Stimulated activated naive B cell treated with anti-CD40 and anti-IgM and Interleukin-4, amounts not matched to agents 10 μg/mL and 1 μg/mL and 100 μg/mL, for 72 hours (primary cell): ENCODE measurements at regions not wholly inside any gene's neighbourhood (a gene's known extent, or its start where the extent isn't known, plus 50 kb on each side); places are given as distances from the start of the nearest gene placed in this dataset.
"Not testable (repeated sequence)": the region's sequence is repeated elsewhere in the genome, so short reads cannot be mapped to it uniquely, and the experiment has no call there.

Experiments
- ATAC-seq, 2 donors: fragments of 150-1000 bp; cut with Tn5 transposase; replicated peaks; 2 replicates each; pipeline ENCODE4 v1.10.0; 2021; ENCODE audit warnings: moderate library complexity in 1 of 2
- DNase-seq: peaks from one replicate; pipeline ENCODE4 v3.0.0; 2021
- H3K27ac Mint-ChIP-seq: one replicate; pipeline ENCODE4 v1.8.0; 2022; ENCODE audit warnings: mild to moderate bottlenecking, mixed read lengths
- H3K27me3 Mint-ChIP-seq, 2 donors: one replicate each; pipeline ENCODE4 v1.8.0; 2022; ENCODE audit warnings: mixed read lengths in 2 of 2
- H3K36me3 Mint-ChIP-seq, 2 donors: one replicate each; pipeline ENCODE4 v1.8.0; 2022; ENCODE audit warnings: mixed read lengths in 2 of 2, mild to moderate bottlenecking in 1 of 2
- H3K4me1 Mint-ChIP-seq, 2 donors: one replicate each; pipeline ENCODE4 v1.8.0; 2022; ENCODE audit warnings: mixed read lengths in 2 of 2, mild to moderate bottlenecking in 1 of 2
- H3K4me3 Mint-ChIP-seq, 2 donors: one replicate each; pipeline ENCODE4 v1.8.0; 2022; ENCODE audit warnings: mild to moderate bottlenecking in 2 of 2, mixed read lengths in 2 of 2, moderate library complexity in 1 of 2
- H3K9me3 Mint-ChIP-seq, 2 donors: one replicate each; pipeline ENCODE4 v1.8.0; 2022; ENCODE audit warnings: mixed read lengths in 2 of 2, mild to moderate bottlenecking in 1 of 2

DNA sequence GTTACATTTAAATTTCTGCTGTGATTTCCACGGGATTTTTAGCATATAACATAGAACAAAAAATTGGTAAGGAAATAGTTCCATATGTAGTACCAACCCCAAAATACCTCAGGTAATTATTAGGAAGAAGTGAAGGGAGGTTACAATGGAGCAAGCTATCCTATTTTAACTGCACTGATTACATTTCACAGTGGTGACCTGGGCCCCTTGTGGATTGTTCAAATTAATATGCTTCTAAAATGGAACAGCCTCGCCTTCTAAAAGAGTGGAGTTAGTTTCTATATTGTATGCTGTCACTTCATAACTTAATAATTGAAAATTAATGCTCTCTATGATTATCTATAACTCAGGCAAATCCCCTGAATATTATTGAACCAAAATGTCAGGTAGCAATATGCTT lies 651.7 kb upstream of the GBE1 start:
- Mint-ChIP-seq H3K27ac (no peak overlapping the region), H3K36me3 (no peaks in the 10 kb centered on the region), H3K9me3 (no peaks in the 10 kb centered on the region), H3K4me3 (no peak overlapping the region), H3K4me1 (no peaks in the 10 kb centered on the region), H3K27me3 (no peaks in the 10 kb centered on the region)
- no peak for ATAC-seq
- no peak for DNase-seq

- H3K4me1 Mint-ChIP-seq, result no peaks in the 10 kb centered on the region
Observed at GRCh38 chr3:82410366-82410765, 648.9 kb upstream of the GBE1 start.

DNA sequence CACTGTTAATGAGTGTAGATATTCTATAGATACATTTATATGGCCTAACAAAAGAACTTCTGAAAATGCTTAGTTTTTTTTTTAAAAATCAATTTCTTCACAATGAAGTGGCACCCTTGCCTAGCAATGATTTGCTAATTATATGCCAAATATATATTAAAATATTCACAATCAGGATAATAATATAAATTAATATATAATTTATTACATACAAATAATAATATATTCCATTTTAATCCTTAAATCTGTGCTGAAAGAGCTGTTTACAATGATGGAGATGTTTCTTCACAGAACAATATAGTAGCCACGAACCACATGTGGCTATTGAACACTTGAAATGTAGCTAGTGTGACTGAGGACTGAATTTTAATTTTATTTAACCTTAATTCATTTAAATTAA lies 648.4 kb upstream of the GBE1 start:
- ATAC-seq (no peak), DNase-seq (no peak)
- Mint-ChIP-seq H3K27ac (no peak overlapping the region), H3K36me3 (no peaks in the 10 kb centered on the region), H3K9me3 (peaks cover 0 to 3% of the 10 kb centered on the region in 2 donors), H3K4me3 (no peak overlapping the region), H3K4me1 (no peaks in the 10 kb centered on the region), H3K27me3 (no peaks in the 10 kb centered on the region)

More at GRCh38 chr3:82410366-82410765, 648.9 kb upstream of the GBE1 start:
- Mint-ChIP-seq H3K36me3 (no peaks in the 10 kb centered on the region), H3K4me3 (no peak overlapping the region), H3K27ac (no peak overlapping the region), H3K9me3 (peaks cover 0 to 3% of the 10 kb centered on the region in 2 donors), H3K27me3 (no peaks in the 10 kb centered on the region)
- DNase-seq, result no peak
- ATAC-seq, result no peak

GRCh38 chr3:82392203-82392775 lies 630.8 kb upstream of the GBE1 start:
- no peaks in the 10 kb centered on the region for H3K27me3 Mint-ChIP-seq
- H3K4me1 Mint-ChIP-seq, result no peaks in the 10 kb centered on the region
- no peak for DNase-seq
- no peak overlapping the region for H3K4me3 Mint-ChIP-seq
- H3K36me3 Mint-ChIP-seq, result no peaks in the 10 kb centered on the region
- H3K27ac Mint-ChIP-seq, result no peak overlapping the region
- ATAC-seq, result no peak
- peaks cover 0 to 3% of the 10 kb centered on the region in 2 donors for H3K9me3 Mint-ChIP-seq

DNA sequence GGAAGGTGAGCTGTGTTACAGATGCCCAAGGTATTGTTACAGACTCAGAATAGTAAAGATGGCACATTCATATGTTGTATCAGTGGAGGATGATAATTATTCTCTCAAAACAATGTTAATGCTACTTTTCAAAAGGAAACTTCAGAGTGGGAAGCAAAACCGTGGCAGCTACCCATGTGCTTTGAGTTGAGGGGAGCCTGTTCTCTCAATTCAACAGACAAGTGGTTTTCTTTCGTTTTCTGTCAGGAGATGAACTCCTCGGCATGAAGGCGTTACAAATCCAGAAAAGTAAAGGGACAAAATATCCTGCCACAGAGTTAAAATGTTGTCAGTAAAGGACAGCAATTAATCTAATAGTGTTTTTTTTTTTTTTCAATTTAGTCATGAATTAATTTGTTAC lies 629.4 kb upstream of the GBE1 start:
- Mint-ChIP-seq H3K27me3 (no peaks in the 10 kb centered on the region), H3K27ac (no peak overlapping the region), H3K9me3 (peaks cover 0 to 3% of the 10 kb centered on the region in 2 donors), H3K4me1 (no peaks in the 10 kb centered on the region), H3K36me3 (no peaks in the 10 kb centered on the region), H3K4me3 (no peak overlapping the region)
- DNase-seq, result no peak
- ATAC-seq, result no peak

- no peak overlapping the region for H3K27ac Mint-ChIP-seq
- DNase-seq, result no peak
- H3K4me3 Mint-ChIP-seq, result no peak overlapping the region
- peaks cover 0 to 3% of the 10 kb centered on the region in 2 donors for H3K9me3 Mint-ChIP-seq
- H3K36me3 Mint-ChIP-seq, result no peaks in the 10 kb centered on the region
- ATAC-seq, result no peak
- H3K27me3 Mint-ChIP-seq, result no peaks in the 10 kb centered on the region
- no peaks in the 10 kb centered on the region for H3K4me1 Mint-ChIP-seq
Observed at GRCh38 chr3:82386647-82387046, 625.2 kb upstream of the GBE1 start.

GRCh38 chr3:82384181-82384580 lies 622.7 kb upstream of the GBE1 start:
- H3K4me3 Mint-ChIP-seq, result no peak overlapping the region
- peaks cover 0 to 3% of the 10 kb centered on the region in 2 donors for H3K9me3 Mint-ChIP-seq
- DNase-seq, result no peak
- no peaks in the 10 kb centered on the region for H3K36me3 Mint-ChIP-seq
- H3K27ac Mint-ChIP-seq, result no peak overlapping the region
- ATAC-seq, result no peak
- no peaks in the 10 kb centered on the region for H3K4me1 Mint-ChIP-seq
- H3K27me3 Mint-ChIP-seq, result no peaks in the 10 kb centered on the region

DNA sequence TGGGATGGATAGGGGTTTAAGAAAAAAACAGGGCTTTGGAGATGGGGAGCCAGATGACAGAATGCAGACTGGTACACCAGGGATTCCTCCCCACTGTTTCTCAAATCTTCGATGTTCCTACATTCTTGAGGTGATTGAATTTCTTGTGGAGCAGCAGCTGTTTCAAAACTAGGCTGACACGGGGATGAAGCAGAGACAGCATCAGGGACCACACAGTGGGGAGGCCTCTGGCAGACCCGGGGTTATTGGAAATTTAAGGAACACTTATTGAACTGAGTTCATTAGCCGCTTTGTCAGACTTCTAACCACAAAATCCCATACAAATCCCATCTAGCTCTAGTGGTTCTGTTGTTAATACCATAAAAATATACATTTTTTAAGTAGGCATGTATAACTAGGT lies 621.4 kb upstream of the GBE1 start:
- H3K27me3 Mint-ChIP-seq, result no peaks in the 10 kb centered on the region
- DNase-seq (no peak), ATAC-seq (no peak)
- peaks cover 0 to 3% of the 10 kb centered on the region in 2 donors for H3K9me3 Mint-ChIP-seq
- no peak overlapping the region for H3K27ac Mint-ChIP-seq
- no peaks in the 10 kb centered on the region for H3K36me3 Mint-ChIP-seq
- no peaks in the 10 kb centered on the region for H3K4me1 Mint-ChIP-seq
- no peak overlapping the region for H3K4me3 Mint-ChIP-seq

- Mint-ChIP-seq H3K27me3 (no peaks in the 10 kb centered on the region), H3K36me3 (peaks cover 0 to 4% of the 10 kb centered on the region in 2 donors), H3K9me3 (peaks cover 11 to 12% of the 10 kb centered on the region in 2 donors), H3K4me3 (no peak overlapping the region), H3K27ac (no peak overlapping the region), H3K4me1 (no peaks in the 10 kb centered on the region)
- no peak for DNase-seq
- no peak for ATAC-seq
Observed at GRCh38 chr3:82378392-82378791, 616.9 kb upstream of the GBE1 start.

DNA sequence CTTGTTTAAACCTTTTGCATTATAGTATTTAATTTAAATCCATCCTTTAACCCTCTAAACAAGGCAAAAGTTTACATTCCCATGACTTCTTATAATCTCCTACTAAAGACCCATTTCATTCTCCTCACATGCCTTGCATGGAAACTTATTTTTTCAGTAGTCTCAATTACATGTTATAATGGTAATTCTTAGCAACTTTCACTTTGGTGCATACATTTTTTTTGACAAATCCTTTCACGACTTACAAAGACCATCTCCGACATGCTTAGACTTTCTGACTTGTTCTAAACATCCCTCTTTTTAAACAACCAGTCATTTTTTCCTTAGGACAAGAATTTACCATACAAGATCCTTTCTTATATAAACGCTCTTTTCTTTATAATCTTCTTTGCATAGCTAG lies 615.4 kb upstream of the GBE1 start:
- no peak overlapping the region for H3K4me3 Mint-ChIP-seq
- H3K27ac Mint-ChIP-seq, result no peak overlapping the region
- no peaks in the 10 kb centered on the region for H3K4me1 Mint-ChIP-seq
- DNase-seq (no peak), ATAC-seq (no peak)
- H3K27me3 Mint-ChIP-seq, result no peaks in the 10 kb centered on the region
- H3K9me3 Mint-ChIP-seq, result peaks cover 12 to 16% of the 10 kb centered on the region in 2 donors
- H3K36me3 Mint-ChIP-seq, result peaks cover 0 to 4% of the 10 kb centered on the region in 2 donors

DNA sequence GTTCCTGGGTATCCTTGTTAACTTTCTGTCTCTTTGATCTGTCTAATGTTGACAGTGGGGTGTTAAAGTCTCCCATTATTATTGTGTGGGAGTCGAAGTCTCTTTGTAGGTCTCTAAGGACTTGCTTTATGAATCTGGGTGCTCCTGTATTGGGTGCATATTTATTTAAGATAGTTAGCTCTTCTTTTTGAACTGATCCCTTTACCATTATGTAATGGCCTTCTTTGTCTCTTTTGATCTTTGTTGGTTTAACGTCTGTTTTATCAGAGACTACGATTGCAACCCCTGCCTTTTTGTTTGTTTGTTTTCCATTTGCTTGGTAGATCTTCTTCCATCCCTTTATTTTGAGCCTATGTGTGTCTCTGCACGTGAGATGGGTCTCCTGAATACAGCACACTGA lies 612.4 kb upstream of the GBE1 start:
- H3K4me3 Mint-ChIP-seq, H3K36me3 Mint-ChIP-seq, H3K27ac Mint-ChIP-seq, H3K27me3 Mint-ChIP-seq, H3K4me1 Mint-ChIP-seq, DNase-seq, ATAC-seq: not testable (repeated sequence)
- peaks cover 15 to 16% of the 10 kb centered on the region in 2 donors for H3K9me3 Mint-ChIP-seq

DNA sequence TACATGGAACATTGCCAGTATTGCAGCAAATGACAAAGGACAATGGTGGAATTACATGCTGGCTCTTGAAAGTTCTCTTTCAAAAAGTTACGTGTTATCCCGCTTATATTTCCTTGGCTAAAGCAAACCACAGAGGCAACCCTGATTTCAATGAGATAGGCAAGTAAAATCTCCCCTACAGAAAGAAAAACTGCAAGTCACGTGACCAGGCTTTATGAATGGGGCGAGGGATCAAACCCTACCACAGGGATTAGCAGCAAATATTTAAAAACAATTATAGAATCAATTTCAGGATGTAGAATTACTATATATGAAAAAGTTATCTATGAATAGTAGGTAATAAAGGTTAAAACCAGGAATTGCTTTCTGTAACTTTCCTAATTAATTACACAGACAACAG lies 603.4 kb upstream of the GBE1 start:
- no peaks in the 10 kb centered on the region for H3K27me3 Mint-ChIP-seq
- no peak overlapping the region for H3K4me3 Mint-ChIP-seq
- H3K27ac Mint-ChIP-seq, result no peak overlapping the region
- no peaks in the 10 kb centered on the region for H3K9me3 Mint-ChIP-seq
- no peaks in the 10 kb centered on the region for H3K4me1 Mint-ChIP-seq
- no peaks in the 10 kb centered on the region for H3K36me3 Mint-ChIP-seq
- DNase-seq (no peak), ATAC-seq (no peak)

GRCh38 chr3:82363131-82363530 lies 601.7 kb upstream of the GBE1 start:
- no peak for ATAC-seq
- no peak for DNase-seq
- H3K27me3 Mint-ChIP-seq, result no peaks in the 10 kb centered on the region
- no peaks in the 10 kb centered on the region for H3K36me3 Mint-ChIP-seq
- H3K4me1 Mint-ChIP-seq, result no peaks in the 10 kb centered on the region
- no peaks in the 10 kb centered on the region for H3K9me3 Mint-ChIP-seq
- no peak overlapping the region for H3K27ac Mint-ChIP-seq
- no peak overlapping the region for H3K4me3 Mint-ChIP-seq

DNA sequence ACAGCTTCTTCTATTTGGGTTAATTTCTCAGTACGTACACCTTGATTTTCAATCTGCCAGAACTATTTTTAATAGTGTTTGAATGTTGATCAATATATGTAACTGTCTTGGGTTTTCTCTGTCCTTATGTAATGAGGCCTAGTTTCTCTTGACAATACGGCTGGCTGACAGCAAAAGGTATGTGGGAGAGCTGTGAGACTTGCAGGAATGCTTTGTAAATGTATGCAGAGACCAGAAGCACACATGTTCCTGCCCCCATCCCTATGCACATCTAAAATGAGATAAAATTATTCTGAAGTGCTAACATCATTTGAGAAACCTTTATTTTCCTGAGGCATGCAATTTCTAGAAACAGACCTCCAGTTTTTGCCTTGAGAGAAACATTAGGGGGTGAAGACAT lies 593.8 kb upstream of the GBE1 start:
- no peak for DNase-seq
- Mint-ChIP-seq H3K4me1 (no peaks in the 10 kb centered on the region), H3K9me3 (peaks cover 0 to 1% of the 10 kb centered on the region in 2 donors), H3K27me3 (no peaks in the 10 kb centered on the region), H3K27ac (no peak overlapping the region), H3K4me3 (no peak overlapping the region), H3K36me3 (no peaks in the 10 kb centered on the region)
- ATAC-seq, result no peak

- Mint-ChIP-seq H3K4me3 (no peak overlapping the region), H3K4me1 (no peaks in the 10 kb centered on the region), H3K27me3 (no peaks in the 10 kb centered on the region), H3K9me3 (peaks cover 0 to 3% of the 10 kb centered on the region in 2 donors), H3K27ac (no peak overlapping the region), H3K36me3 (no peaks in the 10 kb centered on the region)
- no peak for DNase-seq
- no peak for ATAC-seq
Observed at GRCh38 chr3:82354228-82354627, 592.8 kb upstream of the GBE1 start.
